SK-MEL-5 (cell line): ENCODE measurements at regions not wholly inside any gene's neighbourhood (a gene's known extent, or its start where the extent isn't known, plus 50 kb on each side); places are given as distances from the start of the nearest gene placed in this dataset.

ENCODE experiments used
- DNase-seq: peaks from one replicate; pipeline ENCODE4 v3.0.0-alpha.2; 2016; ENCODE audit warnings: low read depth, low spot score
- in situ Hi-C: cut with HindIII; loops from 2 replicates; pipeline ENCODE4 v1.10.0; 2016; ENCODE audit warnings: low sequenced_read_pairs, high pct_unique_total_duplicates, low pct_unique_long_range_greater_than_20kb

DNA sequence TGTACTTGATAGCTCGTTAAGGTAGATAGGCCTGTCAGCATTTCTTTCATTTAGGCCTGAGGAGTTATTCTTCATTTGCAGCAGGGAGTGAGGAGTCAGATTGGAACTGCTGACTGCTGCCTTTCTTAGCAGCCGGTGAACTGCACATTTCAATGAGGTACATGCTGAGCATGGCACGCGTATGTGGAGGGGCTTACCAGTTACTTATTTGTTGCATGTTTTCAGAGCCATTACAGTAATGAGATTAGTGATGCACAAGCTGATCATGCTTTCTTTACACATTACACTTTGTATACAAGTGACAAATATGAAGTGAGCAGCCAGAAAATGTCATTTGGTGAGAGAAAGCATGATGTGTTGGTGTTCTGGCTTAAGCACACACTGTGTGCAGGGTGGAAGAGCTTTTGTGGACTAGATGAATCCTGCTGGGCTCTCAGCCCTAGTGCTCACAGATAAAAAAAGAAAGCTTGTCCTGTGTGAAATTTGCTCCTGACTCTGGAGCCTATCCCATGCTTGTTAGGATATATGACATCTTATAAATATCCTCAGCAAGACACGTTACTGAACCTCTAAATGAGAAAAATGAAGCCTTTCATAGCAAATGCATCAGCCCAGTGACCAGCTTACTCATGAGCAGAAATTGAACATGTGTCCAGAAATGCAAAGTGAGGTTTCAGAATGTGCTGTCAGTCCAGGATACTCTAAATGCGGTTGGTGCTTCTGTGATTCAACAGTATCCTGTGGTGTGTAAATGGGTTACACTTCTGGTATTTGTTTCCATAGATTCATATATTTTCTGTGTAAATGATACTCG, 574.7 kb upstream of the ADGRL2 start:
- in situ Hi-C loops, result no loop called here
- DNase-seq, result no peak

DNA sequence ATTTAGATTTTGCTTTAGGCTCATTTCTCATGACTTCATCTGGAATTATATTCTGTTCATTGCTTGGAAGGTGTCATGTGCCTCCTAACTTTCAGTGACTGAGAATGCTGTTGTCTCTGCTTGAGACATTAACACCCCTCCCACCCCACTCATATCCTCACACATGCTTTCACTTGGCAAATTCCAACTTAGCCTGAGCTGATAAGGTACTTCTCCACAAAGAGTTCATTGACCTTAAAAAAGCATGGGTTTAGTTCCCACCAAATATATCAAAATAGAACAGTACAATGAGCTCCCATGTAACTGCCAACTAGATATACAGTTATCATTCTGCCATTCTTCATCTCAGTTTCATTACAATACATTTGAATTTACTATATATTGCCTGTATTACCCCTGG, 576.5 kb upstream of the ADGRL2 start:
- no peak for DNase-seq
- in situ Hi-C loops, result no loop called here

DNA sequence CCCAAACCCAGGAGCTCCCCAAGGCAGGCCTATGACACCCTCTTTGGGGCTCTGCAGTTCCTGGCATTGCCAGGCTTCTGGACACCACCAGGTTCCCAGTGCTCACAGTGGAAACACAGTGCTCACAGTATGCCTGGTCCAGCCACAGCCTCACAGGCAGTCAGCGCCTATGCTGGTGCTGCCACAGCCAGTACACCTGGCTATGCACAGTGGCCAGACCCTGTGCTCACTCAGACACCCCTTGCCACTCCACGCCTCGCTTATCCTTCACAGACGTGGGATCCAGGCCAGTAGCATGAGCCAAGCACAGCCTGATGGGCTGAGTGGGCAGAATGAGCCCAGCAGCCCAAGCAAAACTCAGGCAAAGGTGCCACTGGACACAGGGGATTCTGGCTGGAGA, 579.2 kb upstream of the ADGRL2 start:
- in situ Hi-C loops, result no loop called here
- no peak for DNase-seq

DNA sequence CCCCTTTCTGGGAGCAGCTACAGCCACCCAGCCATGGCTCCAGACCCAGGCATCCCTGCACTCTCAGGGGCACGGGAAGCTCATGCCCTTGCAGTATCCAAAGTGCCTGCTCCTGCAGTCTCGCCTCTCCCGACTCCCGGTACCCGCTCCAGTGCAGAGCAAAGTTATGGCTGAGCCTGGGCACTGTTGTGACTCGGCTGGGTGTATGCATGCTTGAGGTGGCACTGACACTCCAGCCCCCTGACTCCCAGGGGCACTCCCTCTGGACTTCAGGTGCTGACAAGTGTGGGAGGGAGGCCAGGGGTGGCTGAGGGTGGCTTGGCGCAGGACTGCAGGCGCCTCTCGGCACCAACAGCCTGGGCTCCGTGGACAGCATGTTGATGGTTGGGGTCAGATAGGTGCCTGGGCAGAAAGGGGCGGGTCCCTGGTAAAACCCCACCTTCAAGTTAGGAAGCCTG, 580.1 kb upstream of the ADGRL2 start:
- no peak for DNase-seq
- in situ Hi-C loops, result no loop called here

DNA sequence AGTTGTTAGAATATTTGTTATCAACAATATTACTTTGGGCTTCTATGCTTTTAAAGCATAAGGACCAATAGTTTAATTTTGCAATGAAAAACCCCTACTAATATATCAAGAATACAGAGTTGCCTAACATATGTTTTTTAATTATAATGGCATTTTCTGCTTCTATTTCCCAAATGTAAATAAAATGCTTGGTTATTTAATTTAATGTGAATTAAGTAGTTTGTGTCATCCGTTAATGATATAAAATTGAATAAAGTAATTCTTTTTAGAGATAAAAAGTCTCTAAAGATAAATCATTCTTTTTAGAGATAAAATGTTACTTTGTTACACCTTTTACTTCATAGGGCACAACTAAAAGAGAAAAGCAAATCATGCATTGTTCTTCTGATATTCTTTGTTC, 583.7 kb upstream of the ADGRL2 start:
- no peak for DNase-seq
- in situ Hi-C loops, result no loop called here

DNA sequence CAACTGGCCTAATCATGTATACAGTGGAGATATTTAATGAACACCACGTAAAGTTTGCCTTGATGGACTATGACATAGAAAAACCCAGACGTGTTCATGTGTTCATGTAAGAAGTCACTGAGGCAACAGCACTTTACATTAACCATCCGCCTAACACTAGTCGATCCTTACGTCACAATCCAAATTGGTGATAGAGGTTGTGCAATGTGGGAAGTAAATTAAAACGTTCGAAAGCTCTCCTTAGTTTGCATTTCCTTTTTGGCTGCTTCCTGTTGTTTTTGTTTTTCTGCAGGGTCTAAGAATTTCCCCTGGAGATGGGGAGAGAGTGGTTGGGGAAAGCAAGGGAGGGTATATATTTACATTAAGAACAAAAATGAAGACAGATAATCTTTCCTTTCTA, 587.5 kb upstream of the ADGRL2 start:
- no peak for DNase-seq
- in situ Hi-C loops, result no loop called here

DNA sequence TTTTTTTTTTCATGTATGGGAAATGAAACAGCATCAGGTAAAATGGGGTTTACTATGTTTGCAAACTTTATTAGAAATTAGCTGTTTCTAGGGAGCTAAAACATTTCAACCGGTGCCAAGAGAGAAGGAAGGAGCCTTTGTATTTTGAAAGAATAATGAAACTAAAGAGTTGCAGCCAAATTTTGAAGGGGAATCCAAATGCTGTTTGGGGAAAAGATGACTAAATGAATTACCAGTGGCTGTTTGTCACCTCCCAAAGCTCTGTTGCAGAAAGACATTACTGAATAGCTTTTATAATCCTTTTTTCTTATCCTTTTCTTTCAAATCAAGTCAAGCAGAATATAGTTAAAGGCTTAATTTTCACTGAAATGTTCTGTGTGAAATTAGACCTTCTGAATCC, 591.3 kb upstream of the ADGRL2 start:
- in situ Hi-C loops, result no loop called here

DNA sequence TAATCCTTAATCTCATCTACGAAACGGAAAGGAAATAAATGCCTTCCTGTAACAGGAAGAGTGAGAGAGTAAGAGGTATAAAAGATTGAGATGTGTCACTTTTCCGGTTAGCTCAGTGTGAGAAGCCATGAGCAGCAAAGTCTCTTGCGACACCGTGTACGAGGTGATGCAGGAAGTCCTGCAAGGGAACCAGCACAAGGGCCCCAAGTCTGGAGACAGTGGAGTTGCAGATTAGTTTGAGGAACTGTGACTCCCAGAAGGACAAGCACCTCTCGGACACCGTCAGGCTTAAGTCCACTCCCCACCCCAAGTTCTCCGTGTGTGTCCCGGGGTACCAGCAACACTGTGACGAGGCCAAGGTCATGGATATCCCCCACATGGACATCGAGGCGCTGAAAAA, 592.3 kb upstream of the ADGRL2 start:
- in situ Hi-C loops, result no loop called here
- DNase-seq, result no peak

More for the DNA sequence above, 591.3 kb upstream of the ADGRL2 start:
- DNase-seq, result no peak

DNA sequence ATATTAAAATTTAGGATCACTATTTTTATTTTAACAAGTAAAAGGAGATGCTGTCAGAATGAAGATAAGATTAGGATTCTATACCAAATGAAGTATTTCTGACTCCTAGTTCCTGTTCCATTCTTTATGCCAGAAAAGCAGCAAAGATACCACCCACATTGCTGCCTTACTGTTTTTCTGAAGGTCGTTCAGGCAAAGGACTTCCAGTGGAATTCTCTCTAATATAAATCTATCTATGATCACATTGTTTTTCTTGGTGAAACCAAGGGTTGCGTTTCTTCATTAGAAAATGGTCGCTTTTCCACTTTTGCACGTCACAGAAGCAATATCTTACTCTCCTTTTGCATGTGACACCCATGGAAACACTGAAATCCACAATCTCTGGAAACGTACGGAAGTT, 594.8 kb upstream of the ADGRL2 start:
- in situ Hi-C loops, result no loop called here
- no peak for DNase-seq

DNA sequence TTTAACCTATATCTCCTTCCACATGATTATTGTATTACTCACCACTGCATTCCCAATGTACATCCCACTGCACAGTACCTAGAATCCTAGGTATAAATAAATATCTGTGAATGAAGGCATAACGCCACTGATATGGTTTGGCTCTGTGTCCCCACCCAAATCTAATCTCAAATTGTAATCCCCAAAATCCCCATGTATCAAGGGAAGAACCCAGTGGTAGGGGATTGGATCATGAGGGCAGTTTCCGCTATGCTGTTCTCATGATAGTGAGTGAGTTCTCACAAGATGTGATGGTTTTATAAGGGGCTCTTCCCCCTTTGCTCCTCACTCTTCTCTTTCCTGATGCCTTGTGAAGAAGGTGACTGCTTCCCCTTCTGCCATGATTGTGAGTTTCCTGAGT, 599.0 kb upstream of the ADGRL2 start:
- in situ Hi-C loops, result no loop called here
- DNase-seq, result no peak

DNA sequence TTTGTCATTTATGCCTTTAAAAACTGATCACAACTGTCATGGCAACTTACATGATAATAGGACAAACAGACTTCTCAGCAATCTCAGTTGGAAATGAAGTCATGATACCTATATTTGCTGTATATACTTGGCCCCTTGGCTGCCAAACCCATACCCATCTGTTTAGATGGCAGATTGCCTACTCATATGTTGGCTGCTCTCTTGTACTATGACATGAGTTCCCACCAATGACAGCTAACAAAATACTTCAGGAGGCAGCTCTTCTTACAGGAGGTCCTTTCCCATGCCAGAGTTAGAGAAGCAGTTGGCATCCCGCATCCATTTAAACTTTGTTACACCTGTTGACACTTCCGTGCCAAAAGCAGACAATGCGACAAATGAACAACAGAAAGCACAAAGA, 603.1 kb upstream of the ADGRL2 start:
- no peak for DNase-seq
- in situ Hi-C loops, result no loop called here

DNA sequence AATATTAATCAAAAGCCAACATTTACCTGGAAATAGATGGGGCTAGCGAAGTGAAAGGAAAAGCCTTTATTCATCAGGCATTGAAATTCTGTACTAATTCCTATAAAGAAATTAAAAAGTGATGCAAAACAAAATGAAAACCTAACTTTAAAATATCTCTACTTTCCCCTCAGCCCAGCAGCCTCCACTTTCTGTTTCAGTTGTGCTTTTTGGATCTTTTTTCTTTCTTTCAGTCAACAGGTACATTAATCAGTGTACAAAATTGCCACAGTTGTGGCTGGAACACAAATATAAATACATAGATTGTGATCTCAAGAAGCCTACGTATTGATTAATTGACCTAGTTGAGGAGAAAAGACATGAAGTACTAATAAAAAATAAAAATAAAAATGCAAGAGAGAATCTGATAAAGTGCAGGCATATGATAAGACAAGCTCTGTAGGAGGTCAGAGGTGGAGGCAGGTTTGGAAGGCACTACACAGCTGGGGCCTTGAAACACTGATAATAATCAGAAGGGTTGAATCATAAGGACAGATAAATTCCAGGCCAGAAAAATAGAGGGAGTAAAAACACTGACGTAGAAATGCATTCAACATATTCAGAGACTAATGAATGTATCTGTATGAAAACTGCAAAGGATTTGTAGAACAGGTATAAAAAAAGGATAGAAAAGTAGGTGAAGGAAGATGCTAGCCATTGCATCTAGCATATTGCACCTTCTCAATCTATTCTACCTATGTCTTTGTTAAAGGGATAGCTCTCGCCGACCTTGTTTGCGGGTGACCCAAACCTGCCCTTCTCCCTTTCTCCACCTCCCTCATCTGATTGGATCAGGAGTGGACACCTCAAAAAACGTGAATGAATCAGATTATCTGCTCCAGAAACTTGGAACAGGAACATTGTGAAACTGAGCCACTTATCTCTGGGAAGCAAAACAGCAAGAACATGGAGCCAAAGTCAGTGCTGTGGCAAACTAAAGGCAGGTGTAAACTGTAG, 607.8 kb upstream of the ADGRL2 start:
- in situ Hi-C loops, result no loop called here
- DNase-seq, result no peak

DNA sequence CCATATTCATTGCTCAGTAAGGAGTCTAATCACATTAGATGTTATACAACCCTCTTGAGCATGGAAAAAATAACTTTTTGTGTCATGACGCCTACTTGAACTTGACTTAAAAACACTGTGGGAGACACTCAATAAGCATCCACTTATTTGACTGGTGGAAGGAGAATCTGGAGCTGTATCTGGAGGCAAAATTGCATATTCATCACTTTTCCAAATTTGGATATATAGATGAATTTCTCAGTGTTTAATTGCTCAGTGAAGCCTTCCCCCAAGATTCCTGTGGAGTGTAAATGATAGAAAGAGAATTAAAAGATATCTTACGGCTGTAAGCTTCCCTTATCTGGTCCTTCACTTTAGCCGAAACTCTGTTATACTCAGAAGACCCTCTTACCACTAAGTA, 610.7 kb upstream of the ADGRL2 start:
- in situ Hi-C loops, result no loop called here
- no peak for DNase-seq

DNA sequence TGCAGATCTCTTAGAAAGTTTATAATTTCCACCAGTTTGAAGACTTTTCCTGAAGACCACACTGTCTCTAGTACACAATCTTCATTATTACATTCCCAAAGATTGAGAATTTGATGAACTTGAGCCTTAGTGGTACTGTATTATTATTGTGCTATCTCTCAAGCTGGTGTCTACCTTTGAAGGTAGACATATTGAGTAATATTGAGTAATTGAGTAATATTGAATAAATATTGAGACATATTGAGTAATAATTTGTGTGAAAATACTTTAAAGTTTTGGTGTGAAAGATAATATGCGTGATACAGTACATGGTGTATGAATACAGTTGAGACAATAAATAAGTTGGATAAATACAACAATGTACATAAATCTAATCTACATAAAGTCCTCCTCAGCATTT, 613.1 kb upstream of the ADGRL2 start:
- in situ Hi-C loops, result no loop called here
- DNase-seq, result no peak

DNA sequence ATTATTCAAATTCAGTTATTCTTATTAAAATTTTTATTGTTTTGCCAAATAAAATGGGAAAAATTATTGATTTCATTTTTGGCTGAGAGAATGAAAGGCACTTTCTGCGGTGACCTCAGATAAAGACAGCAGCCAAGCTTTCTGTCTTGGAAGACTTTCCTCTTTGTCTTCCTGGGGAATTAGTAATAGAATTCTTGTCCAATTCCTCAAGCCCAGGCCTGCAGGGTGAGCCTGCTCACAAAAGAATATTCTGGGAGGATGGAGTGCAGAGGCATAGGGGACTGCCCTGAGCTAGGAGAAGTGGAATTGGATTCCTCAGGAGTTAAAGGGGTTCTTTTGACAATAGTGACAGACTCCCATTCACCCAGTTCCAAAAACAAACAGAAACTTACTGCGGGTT, 614.5 kb upstream of the ADGRL2 start:
- in situ Hi-C loops, result no loop called here

DNA sequence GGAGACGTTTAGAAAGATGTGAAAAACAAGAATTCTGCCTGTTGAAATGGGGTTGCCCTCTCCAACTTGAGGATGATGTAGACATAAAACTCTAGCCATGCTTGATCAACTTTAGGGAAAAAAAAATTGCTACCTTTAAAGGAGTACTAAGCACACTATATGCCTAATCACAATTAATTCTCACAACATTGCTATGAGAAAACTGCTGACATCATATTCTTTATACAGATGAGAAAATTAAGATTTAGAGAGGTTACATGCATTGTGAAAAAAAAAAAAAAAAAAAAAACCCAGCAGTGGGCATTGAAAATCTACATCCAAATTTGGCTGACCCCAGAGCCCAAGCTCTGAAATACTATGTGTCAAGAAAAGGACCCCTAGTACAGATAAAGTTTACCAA, 617.2 kb upstream of the ADGRL2 start:
- in situ Hi-C loops, result no loop called here
- DNase-seq, result no peak

More for the DNA sequence above, 614.5 kb upstream of the ADGRL2 start:
- no peak for DNase-seq

DNA sequence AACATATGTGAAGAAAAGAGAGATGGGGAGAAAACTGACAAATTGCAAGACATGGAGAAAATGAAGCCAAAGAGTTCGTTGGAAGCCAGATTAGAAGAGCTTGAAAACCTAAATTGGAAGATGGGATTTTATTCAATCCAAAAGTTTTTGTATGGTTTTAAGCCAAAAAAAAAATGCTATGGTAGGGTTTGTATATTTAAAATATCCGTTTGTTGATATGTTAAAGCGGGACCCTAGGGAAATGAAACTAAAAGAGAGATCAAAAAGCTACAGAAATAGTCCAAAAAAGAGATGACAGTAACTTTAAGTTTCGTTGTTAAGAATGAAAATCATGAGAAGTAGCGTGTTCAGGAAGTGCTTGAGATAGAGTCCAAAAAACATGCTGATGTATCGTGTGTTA, 617.7 kb upstream of the ADGRL2 start:
- DNase-seq, result no peak
- in situ Hi-C loops, result no loop called here

DNA sequence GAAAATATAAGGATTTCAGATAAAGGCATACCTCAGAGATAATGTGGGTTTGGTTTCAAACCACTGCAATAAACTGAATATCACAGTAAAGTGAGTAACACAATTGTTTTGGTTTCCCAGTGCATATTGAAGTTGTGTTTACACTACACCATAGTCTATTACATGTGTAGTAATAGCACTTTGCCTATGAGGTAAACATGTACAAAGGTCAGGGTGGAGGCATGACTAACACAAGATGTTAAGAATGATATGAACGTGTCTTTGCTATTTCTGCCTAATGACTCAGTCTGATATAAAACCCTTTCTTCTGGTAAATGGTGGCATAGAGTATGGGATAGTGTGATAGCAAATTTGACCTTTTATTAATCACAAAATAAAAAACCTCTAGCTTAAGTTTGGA, 621.5 kb upstream of the ADGRL2 start:
- no peak for DNase-seq
- in situ Hi-C loops, result no loop called here
